Omental fat pad (tissue), 3 donors: ENCODE measurements at regions not wholly inside any gene's neighbourhood (a gene's known extent, or its start where the extent isn't known, plus 50 kb on each side); places are given as distances from the start of the nearest gene placed in this dataset.
"Not testable (repeated sequence)": the region's sequence is repeated elsewhere in the genome, so short reads cannot be mapped to it uniquely, and the experiment has no call there.

Source experiments
- ATAC-seq: fragments of 150-250 bp; one replicate; pipeline ENCODE4 v1.9.1; 2016; ENCODE audit warnings: mild to moderate bottlenecking, moderate library complexity; ENCODE audit not compliant: low FRiP score
- DNase-seq: peaks from one replicate; pipeline ENCODE4 v3.0.0-alpha.2; 2019; ENCODE audit warnings: low spot score
- CTCF ChIP-seq, 3 donors: fragments of 450-650 bp; IDR thresholded peaks; one replicate each; pipeline ENCODE4 v1.5.1; 2016 to 2017; ENCODE audit warnings: antibody characterized with exemption in 3 of 3, mild to moderate bottlenecking in 3 of 3, moderate library complexity in 2 of 3

- DNase-seq (no peak), ATAC-seq (no peak)
- no peak for TF ChIP-seq CTCF (IDR thresholded peaks at IDR 0.05)
Measured at GRCh38 chr5:99187611-99188010, 258.8 kb upstream of the CHD1 start.

- DNase-seq (no peak), ATAC-seq (no peak)
- no peak for TF ChIP-seq CTCF (IDR thresholded peaks at IDR 0.05)
Measured at GRCh38 chr5:99179206-99179605, 250.4 kb upstream of the CHD1 start.

- no peak for TF ChIP-seq CTCF (IDR thresholded peaks at IDR 0.05)
- no peak for DNase-seq
- ATAC-seq: no peak
Measured at GRCh38 chr5:99177796-99178195, 249.0 kb upstream of the CHD1 start.

GRCh38 chr5:99176186-99176585, 247.4 kb upstream of the CHD1 start:
- DNase-seq (no peak), ATAC-seq (no peak)
- TF ChIP-seq CTCF (IDR thresholded peaks at IDR 0.05): no peak

- DNase-seq: no peak
- TF ChIP-seq CTCF (IDR thresholded peaks at IDR 0.05): no peak
- no peak for ATAC-seq
Measured at GRCh38 chr5:99169309-99169708, 240.5 kb upstream of the CHD1 start.

GRCh38 chr5:99161538-99161937, 232.7 kb upstream of the CHD1 start:
- not testable (repeated sequence) for DNase-seq, ATAC-seq

- DNase-seq (no peak), ATAC-seq (no peak)
- no peak for TF ChIP-seq CTCF (IDR thresholded peaks at IDR 0.05)
Measured at GRCh38 chr5:99156688-99157087, 227.9 kb upstream of the CHD1 start.

GRCh38 chr5:99143283-99143795, 214.5 kb upstream of the CHD1 start:
- DNase-seq, ATAC-seq: not testable (repeated sequence)
